Hindlimb muscle (tissue), 1 donor: ENCODE measurements at regions not wholly inside any gene's neighbourhood (a gene's known extent, or its start where the extent isn't known, plus 50 kb on each side); places are given as distances from the start of the nearest gene placed in this dataset.
"Not testable (repeated sequence)": the region's sequence is repeated elsewhere in the genome, so short reads cannot be mapped to it uniquely, and the experiment has no call there.

Experiments
- DNase-seq: peaks from one replicate; pipeline ENCODE4 v3.0.0-alpha.2; 2013

DNA sequence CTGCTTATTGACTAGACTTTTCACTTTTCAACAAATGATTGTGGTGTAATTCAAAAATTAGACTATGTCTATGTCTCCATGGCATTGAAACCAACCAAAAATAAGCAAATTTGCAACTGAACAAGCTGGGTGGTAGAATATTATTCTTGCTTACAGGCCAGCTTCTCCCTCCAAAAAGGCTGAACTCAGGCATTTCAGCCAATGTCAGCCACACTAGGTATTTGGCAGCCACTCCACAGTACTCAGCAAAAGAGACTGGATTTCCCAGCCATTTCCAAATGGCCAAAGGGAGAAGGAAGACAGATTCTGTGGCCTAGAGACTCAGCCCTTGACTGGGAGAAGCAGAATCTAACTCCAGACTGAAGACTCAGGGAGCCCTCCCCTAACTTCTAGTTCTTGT is 121.8 kb upstream of the IRX5 start:
- DNase-seq, result peak; percentile 2

DNA sequence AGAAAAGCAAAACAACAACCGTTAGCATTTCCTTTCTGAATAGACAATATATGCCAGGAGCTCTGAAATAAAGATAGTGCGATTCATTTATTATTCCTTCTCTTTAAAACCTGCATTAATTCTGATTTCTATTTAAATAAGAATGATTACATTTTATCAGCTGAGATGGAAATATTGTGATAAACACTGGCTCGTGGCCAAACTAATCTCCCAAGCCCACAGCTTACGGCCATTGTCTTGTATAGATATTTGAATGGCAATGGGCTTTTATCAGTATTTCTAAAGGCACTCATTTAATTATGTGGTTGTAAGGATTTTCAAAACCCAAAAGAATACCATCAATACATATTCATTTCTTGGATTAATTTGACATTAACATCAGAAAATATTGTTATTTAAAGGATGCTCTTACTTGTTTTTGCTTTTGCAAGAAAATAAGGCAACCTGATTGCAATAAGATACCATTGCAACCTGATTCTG is 123.7 kb upstream of the IRX5 start:
- DNase-seq, result no peak

DNA sequence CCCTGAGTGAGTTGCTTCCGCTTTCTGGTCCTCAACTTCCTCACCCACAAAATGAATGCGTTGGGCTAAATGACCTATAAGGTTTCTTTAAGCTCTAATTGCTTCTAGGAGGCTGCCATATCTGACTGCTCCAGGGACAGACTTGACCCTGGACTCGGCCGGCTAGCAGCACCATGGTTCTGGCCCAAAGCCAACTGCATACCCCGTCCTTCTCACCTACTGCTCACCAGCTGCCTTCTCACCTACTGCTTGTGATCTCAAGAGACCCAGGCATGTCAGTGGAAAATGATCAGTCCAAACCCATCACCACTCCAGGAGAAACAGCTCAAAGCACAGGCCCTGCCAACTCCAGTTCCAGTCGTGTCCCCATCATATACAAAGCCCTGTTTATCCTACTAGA is 124.3 kb upstream of the IRX5 start:
- DNase-seq, result no peak

DNA sequence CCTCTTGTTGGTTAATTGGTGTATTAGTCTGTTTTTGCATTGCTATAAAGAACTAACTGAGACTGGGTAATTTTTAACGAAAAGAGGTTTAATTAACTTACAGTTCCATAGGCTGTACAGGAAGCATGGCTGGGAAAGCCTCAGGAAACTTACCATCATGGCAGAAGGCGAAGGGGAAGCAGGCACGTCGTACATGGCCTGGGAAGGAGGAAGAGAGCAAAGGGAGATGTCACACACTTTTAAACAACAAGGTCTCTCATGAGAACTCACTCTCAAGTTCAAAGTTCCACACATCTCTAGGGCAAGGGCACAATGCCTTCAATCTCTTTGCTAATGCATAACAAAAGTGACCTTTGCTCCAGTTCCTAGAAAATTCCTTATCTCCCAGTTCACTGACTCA is 125.0 kb upstream of the IRX5 start:
- DNase-seq, result no peak

DNA sequence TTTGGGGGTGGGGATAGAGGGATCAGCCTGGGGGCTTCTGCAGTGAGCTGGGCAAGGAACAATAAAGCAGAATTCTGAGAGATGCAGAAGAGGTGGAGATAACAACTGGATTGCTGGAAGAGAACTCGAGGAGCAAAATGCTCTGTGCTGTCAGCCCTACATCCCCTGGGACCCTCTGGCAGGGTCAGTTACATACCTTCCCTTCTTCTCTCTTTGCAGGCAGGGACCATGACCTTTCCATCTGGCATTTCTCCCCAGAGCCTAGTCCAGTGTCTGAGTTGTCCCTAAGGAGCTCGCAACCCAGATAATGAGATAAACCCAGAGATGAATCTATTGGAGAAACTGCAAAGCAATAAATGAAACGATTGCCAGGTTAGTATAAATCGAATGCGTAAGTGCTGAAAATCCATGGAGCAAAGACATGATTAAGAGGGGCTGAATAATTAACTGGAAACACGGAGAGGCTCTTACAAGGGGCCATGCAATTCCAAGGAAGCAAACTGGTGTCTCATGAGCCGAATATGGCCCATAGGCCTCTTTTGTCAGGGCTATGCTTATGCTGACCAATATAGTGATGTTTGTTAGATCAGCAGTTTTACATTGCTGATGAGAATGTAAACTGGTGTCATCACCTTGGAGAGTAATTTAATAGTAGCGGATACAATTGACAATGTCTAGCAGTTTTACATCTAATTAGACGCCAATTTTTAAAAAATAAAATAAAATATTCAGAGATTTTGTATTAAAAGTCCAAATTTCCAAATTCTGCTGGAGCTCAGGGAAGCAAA is 129.4 kb upstream of the IRX5 start:
- no peak for DNase-seq

DNA sequence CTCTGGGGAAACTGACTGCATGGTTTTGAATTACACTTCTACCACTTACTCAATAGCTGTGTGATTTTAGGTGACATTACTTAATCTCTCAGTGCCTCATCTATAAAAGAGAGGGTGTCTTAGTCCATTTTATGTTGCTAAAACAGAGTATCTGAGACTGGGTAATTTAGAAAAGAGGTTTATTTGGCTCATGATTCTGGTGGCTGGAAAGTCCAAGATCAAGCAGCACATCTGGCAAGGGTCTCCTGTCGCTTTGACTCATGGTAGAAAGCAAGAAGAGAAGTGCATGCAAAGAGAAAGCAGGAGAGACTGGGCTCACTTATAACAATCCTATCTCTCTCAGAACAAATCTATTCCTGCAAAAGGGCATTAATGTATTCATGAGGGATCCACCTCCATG is 132.4 kb upstream of the IRX5 start:
- DNase-seq, result no peak

DNA sequence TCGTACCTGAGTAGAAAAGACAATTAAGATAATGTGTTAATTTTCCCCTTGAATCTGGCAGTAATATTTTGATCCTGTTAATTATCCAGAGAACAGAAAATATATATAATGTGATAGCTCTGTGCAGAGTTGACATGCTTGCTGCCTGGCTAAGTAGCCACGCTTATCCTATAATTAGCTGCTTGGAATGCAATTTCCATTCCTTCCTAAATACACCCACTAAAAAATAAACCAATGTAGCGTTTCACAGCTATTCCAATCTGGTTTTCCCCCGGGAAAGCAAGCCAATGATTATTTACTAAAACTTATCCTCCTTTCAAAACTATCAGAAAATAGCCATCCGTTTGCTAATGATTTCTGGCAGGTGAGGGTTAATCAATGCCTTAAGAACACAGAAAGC is 134.5 kb upstream of the IRX5 start:
- DNase-seq, result no peak

DNA sequence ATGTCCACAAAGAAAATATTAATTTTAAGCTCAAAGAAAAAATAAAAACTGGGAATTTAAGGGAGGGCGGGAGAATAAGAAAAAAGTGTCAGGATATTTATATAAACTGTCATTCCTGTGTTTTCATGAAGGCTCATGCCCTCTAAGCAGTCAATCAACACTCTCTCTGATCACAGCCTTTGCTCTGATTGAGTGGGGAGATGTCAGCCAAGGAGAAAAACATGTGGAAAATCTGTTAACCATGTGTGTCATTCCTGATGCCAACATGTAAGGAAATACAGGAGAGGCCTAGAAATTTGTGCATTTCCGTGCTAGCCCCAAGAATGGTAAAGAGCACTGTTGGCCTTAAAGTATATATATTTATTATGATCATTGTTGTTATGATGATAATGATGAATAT is 137.9 kb upstream of the IRX5 start:
- peak; percentile 23 for DNase-seq

DNA sequence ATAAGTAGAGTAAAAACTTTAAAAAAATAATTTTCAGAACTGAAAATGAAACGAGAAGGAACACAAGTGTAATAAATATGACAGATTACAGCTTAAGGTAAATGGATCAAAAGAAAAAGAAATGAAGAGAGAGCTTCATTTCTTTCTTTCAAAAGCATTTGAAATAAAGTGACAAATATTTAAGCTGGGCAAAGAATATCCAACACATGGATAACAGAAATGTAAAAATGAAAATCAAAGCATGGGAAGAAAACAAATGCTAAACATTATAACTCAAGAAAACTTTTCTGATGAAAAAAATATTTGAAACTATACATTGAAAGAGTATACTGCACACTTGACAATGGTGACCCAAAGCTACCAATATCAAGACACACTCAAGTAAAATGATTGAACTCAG is 143.6 kb upstream of the IRX5 start:
- DNase-seq, result no peak

DNA sequence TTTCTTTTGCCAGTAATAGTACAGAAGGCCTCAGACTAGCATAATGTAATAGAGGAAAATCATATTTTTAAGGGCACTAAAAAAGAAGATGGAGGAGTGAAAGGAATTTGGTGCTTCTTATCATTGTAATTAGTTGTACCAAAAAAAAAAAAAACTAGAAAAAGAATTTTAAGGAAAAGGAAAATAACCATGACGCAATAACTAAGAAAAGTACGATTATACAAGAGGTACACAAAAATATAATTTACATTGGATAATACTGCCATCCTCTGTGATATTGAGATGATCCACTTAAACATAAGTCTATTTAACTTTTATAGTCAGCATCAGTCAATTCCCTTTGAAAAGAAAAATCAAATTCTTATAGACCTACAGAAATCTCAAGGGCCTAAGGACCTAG is 146.7 kb upstream of the IRX5 start:
- no peak for DNase-seq

DNA sequence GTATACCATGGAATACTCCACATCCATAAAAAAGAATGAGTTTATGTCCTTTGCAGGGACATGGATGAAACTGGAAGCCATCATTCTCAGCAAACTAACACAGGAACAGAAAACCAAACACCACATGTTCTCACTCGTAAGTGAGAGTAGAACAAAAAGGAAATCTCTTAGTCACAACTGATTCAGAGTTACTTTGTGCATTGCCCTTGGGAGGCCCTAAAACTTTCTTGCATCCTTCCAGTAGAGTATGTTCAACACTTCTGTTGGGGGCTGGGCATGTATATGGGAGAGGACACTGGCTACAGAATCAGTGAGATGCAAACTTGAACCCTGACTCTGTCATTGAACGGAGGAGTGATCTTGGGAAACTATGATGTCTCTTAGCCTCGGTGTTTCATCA is 147.4 kb upstream of the IRX5 start:
- DNase-seq, result no peak

DNA sequence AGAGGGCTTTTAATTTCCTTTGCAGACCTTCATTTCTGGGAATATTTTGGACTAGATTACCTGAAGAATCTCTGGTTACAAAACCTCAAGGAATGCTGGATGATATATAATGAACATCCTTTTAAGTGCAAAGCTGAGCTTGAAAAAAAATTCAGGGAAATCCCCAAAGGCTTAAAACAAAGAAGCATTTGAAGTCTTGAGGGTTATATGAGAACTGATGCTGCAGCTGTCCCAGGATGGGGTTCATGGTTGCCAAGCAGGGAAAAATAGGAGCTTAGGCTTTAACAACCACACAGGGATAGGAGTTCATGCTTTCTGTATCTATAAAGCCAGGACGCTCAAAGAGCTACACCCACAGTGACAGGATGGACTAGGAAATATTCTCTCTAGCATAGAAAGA is 150.4 kb upstream of the IRX5 start:
- peak; percentile 1 for DNase-seq

DNA sequence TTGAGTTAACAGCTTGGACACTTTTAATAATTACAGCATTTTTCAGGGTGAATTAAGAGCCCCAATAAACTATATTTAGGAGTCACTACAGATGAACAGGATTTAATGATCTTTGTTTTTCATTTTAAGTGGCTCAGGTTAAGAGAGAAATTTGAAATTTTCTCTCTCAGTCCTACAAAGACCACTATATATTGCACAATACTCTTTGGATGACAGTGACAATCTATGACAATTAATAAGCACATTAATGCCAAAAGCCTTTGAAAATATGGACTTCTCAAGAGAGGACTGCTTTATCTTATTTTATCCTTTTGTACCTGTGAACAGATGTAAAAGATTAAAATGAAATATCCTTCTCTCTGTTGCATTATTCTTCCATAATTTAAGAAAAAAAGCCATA is 151.1 kb upstream of the IRX5 start:
- DNase-seq, result no peak

DNA sequence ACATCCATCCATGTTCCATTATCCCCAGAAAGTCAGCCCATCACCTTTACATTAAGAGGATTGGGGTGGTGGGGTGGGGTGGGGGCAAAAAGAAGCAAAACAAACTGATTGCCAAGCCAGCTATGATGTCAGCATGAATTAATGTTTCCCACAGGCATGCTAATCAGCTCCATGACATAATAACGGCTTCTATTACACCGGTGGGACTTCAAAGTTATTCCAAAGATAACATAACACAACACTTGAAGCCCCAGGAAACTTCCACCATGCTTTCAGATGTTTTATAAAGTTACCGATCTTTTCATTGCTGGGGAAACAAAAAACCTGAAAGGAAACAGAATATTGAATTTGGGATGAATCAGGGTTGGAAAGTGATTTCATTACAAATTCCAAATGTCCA is 155.9 kb upstream of the IRX5 start:
- no peak for DNase-seq

DNA sequence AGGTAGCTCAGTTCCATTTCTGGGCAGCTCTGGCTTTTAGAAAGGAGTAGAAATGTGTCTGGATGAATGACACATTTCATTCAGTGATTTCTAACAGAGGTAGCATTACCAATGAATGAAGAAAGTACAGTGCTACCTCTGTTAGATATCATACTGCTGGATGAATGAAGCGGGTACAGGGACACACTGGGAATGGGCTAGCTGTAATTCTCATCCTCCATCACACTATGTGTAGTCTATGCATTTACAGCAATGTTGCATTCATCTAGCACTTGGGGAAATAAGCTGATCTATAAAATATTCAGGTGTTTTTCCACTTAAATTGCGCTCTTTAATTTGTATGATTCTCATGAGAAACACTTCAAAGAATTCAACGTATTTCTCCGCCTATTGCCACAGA is 158.3 kb upstream of the IRX5 start:
- no peak for DNase-seq

DNA sequence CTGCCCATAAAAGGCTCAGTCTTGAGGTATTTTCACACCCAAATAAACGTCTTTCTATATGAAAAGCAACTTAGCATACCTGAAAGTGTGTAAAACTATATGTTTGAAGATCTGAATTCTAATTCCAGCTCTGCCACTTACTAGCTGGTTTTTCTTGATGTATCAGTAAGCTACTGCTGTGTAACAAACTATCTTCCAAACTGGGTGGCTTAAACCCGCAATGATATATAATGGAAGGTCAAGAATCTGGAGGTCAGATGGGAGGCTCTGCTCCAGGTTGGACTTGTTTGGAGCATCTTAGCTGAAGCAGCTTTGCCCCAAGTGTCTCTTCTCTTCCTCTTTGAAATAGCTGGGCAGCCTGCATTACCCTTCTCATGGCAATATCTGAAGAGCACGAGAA is 164.3 kb upstream of the IRX5 start:
- no peak for DNase-seq

DNA sequence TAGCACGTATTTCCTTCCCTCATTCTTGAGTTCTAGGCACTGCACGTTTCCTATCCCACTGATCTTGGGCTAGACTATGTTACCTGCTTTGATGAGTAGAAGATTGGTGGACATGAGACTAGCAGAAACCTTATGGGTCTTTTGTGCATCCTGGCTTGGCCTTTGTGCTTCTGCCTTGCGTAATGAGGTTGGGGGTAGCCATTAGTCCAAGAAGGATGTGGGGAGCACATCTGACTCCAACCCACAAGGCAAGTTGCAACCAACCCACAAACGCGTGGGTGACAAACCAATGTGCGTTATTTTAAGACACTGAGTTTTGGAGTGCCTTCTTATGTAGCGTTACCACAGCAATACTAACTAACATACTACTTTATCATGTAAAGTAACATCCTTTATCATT is 180.4 kb upstream of the IRX5 start:
- no peak for DNase-seq

DNA sequence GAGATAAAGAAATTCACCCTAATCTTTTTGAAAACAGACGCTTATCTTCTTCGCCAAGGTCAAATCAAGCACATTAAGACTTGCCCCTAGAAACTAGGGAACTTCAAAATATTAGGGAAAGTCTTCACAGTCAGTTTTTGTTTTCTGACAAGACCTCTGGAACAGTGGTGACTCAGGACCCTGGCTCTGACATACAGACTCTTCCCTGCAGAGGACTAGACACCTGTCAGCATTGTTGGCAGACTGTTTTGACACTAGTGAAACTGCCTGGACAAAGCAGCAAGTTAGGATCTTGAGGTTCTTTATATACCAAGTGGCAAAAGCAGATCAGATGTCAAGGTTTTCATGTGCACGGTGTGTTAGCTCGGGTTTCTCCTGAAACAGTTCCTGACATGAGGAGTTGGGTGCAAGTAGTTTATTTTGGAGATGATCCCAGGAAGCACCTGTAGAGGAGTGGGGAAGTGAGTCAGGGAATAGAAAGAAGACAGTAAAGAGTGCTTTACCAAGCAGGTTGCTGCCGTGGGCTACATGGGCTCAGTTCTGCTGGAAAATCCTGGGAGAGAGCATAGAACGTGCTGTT is 182.0 kb upstream of the IRX5 start:
- no peak for DNase-seq

DNA sequence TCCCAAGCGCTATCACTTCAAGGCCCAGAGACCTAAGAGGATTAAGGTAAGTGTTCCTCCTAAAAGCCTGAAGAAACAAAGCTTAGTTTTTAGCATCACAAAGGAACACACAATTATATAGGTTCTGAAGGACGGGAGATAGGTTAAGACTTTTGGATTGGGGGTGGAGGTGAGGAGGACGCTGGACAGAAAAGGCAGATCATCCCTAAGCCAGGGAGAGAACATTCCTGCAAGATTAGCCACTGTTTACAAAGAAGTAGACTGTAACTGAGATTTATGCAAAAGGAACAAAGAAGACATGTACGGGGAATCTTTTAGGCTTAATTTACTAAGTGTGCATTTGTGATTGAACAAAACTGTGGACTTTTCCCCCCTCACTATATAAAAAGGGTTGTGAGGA is 184.1 kb upstream of the IRX5 start:
- no peak for DNase-seq

DNA sequence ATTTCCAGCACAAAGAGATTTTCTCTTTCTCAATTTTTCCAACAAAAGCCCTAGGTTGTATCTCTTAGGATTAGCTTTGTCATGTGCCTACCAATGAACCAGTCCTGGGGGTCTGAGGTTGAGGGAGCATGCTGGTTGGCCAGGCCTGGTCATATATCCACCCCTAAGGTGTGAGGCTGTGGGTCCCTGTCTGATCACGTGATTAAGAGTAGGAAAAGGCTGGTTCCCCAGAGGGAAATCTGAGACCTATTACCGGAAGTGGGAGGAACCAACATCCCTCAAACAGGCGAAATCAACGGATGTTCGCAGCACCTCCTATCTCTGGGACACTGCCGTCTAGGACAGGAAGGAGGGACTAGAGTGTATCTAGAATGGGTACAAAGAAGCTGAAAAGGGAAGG is 185.7 kb upstream of the IRX5 start:
- no peak for DNase-seq

DNA sequence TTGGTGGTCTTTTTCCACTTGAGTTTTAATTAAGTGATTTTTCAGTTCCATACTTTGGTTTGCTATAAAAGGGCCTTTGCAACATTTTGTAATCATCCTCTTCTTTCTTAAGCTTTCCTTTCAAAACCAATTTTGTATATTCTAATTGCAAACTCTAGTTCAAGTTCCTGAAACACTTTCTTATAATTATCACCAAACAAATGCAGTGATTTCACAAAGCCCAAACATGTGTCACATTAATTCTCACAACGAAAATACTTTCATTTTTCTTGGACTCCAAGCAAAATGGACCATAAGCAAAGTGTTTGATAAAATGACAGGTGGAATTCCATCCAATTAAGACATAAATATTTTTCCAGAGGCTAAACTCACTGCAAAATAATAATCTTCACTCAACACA is 188.2 kb upstream of the IRX5 start:
- no peak for DNase-seq

DNA sequence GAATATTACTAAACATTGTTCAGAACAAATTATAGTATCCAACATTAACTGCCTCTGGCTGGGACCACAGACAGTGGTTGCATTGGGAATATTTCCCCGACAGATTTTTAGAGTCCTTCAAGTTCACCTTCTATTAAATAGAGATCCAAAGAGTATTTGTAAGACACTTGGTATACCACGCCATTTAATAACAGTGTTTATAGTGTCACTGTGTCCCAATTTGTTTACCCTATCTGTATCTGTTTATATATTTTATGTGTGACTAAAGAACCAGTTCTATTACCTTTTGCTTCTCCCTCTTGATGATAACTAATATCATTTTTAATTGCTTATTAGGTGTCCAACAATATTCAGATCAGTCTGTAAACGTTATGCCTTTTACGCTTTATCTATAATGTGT is 191.3 kb upstream of the IRX5 start:
- DNase-seq, result no peak

DNA sequence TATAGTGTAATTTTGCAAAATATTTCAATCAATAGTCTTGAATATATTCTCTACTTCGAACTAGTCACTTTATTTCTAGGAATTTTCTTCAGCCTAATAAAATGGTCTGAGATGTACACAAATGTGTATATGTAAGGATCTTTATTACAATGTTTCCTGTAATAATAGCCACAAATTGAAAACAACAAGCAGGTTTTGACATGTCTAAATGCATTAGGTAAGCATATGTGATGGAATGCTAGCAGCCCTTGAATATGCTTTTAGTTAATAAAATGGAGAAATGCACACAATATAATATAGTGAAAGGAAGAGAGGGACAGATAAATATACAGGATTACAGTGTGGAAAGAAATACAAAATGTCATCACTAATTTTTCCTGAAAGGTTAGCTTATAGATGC is 196.5 kb upstream of the IRX5 start:
- no peak for DNase-seq

DNA sequence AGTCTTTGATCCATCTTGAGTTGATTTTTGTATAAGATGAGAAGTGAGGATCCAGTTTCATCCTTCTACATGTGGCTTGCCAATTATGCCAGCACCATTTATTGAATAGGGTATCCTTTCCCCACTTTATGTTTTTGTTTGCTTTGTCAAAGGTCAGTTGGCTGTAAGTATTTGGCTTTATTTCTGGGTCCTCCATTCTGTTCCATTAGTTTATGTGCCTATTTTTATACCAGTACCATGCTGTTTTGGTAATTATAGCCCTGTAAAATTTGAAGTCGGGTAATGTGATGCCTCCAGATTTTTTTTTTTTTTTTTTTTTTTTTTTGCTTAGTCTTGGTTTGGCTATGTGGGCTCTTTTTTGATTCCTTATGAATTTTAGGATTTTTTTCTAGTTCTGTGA is 203.0 kb upstream of the IRX5 start:
- DNase-seq, result not testable (repeated sequence)
